T-cell (primary cell): ENCODE measurements at regions not wholly inside any gene's neighbourhood (a gene's known extent, or its start where the extent isn't known, plus 50 kb on each side); places are given as distances from the start of the nearest gene placed in this dataset.

Experiments used
- ATAC-seq, 4 experiments: fragments of 200-7000 bp in 3 of 4; fragments of 150-1000 bp in 1 of 4; cut with Tn5 transposase; replicated peaks in 1 of 4; 1 replicate in 3 of 4; 2 replicates in 1 of 4; pipeline ENCODE4 v1.10.0; 2021; ENCODE audit warnings: moderate library complexity in 3 of 4, mild to moderate bottlenecking in 2 of 4, moderate number of reproducible peaks in 1 of 4
- CTCF ChIA-PET, 2 donors: fragments of 300-600 bp; sonication (Branson Sonifier 250); formaldehyde crosslinking; loops; one replicate each; lab custom pipeline; 2022; ENCODE audit warnings: antibody characterized with exemption in 2 of 2; lab: Charles Lee
- POLR2A ChIA-PET, 2 donors: fragments of 300-600 bp; sonication (Branson Sonifier 250); formaldehyde crosslinking; loops; one replicate each; lab custom pipeline; 2022; ENCODE audit warnings: antibody characterized with exemption in 2 of 2; lab: Charles Lee
- DNase-seq, 35 experiments: peaks; one replicate each; pipeline versions ENCODE4 v3.0.0 to v3.0.0-alpha.2; 2013 to 2023
- H3K27ac ChIP-seq: one replicate; pipeline ENCODE4 v1.5.1; 2013; ENCODE audit warnings: low read length
- H3K27me3 ChIP-seq, 2 experiments: replicated peaks in 1 of 2; 1 replicate in 1 of 2; 2 replicates in 1 of 2; pipeline versions ENCODE4 v1.6.1 to v1.7.0; 2013; ENCODE audit warnings: low read length in 1 of 2, mixed read lengths in 1 of 2; ENCODE audit not compliant: control insufficient read depth in 2 of 2, insufficient read depth in 2 of 2; ENCODE audit errors: extremely low read depth in 1 of 2
- H3K36me3 ChIP-seq, 2 donors: 1 replicate in 1 of 2; 2 replicates in 1 of 2; pipeline versions ENCODE4 v1.6.1 to v1.7.0; 2013; ENCODE audit warnings: low read length in 1 of 2; ENCODE audit not compliant: control insufficient read depth in 2 of 2, insufficient read depth in 1 of 2; ENCODE audit errors: extremely low read depth in 1 of 2
- H3K4me1 ChIP-seq, 2 experiments: 1 replicate in 1 of 2; 2 replicates in 1 of 2; pipeline versions ENCODE4 v1.6.1 to v1.7.0; 2013; ENCODE audit warnings: low read length in 2 of 2, mixed read lengths in 1 of 2; ENCODE audit not compliant: insufficient read depth in 2 of 2, control insufficient read depth in 1 of 2; ENCODE audit errors: extremely low read depth in 1 of 2
- H3K4me3 ChIP-seq, 2 donors: 1 replicate in 1 of 2; 2 replicates in 1 of 2; pipeline versions ENCODE4 v1.5.1 to v1.7.0; 2013; ENCODE audit warnings: mild to moderate bottlenecking in 2 of 2, low read length in 1 of 2, moderate library complexity in 1 of 2; ENCODE audit not compliant: control insufficient read depth in 1 of 2; ENCODE audit errors: extremely low read depth in 1 of 2
- H3K9me3 ChIP-seq: 2 replicates; pipeline ENCODE4 v1.7.0; 2013
- H3K27ac Mint-ChIP-seq, 2 donors: one replicate each; pipeline ENCODE4 v1.8.0; 2020 to 2021; ENCODE audit warnings: mild to moderate bottlenecking in 2 of 2, mixed read lengths in 2 of 2
- H3K27me3 Mint-ChIP-seq, 2 donors: one replicate each; pipeline ENCODE4 v1.8.0; 2021 to 2022; ENCODE audit warnings: mixed read lengths in 2 of 2
- H3K36me3 Mint-ChIP-seq: one replicate; pipeline ENCODE4 v1.8.0; 2021; ENCODE audit warnings: mixed read lengths
- H3K4me1 Mint-ChIP-seq, 3 donors: one replicate each; pipeline ENCODE4 v1.8.0; 2020 to 2022; ENCODE audit warnings: mixed read lengths in 3 of 3, mild to moderate bottlenecking in 1 of 3
- H3K4me3 Mint-ChIP-seq, 3 donors: one replicate each; pipeline ENCODE4 v1.8.0; 2020 to 2022; ENCODE audit warnings: mild to moderate bottlenecking in 3 of 3, mixed read lengths in 3 of 3, moderate library complexity in 3 of 3
- H3K9me3 Mint-ChIP-seq, 3 donors: one replicate each; pipeline ENCODE4 v1.8.0; 2020 to 2022; ENCODE audit warnings: mixed read lengths in 3 of 3
- whole genome bisulfite sequencing: methylation state at CpG from one replicate; pipeline ENCODE4 v1.1.5; 2013; ENCODE audit warnings: missing lambda C conversion rate; ENCODE audit not compliant: insufficient coverage; 5-methylcytosine and 5-hydroxymethylcytosine counted together

GRCh38 chr15:81548365-81549130 is 174.5 kb upstream of the TMC3 start:
- no peaks in the 10 kb centered on the region for H3K36me3 ChIP-seq
- H3K4me1 ChIP-seq, result no peaks in the 10 kb centered on the region
- H3K4me3 ChIP-seq, result no peak overlapping the region
- ChIA-PET CTCF (no interaction called here), POLR2A (no interaction called here)
- H3K27me3 ChIP-seq, result no peaks in the 10 kb centered on the region
- Mint-ChIP-seq H3K27ac (no peak overlapping the region), H3K4me1 (no peaks in the 10 kb centered on the region), H3K27me3 (peaks cover 0 to 14% of the 10 kb centered on the region in 2 donors), H3K9me3 (no peaks in the 10 kb centered on the region), H3K36me3 (no peaks in the 10 kb centered on the region), H3K4me3 (no peak overlapping the region)
- no peak for DNase-seq
- ATAC-seq, result no peak
- 57% methylated on average over 1 of the region's 7 CpGs for WGBS
- H3K9me3 ChIP-seq, result no peaks in the 10 kb centered on the region
- no peak overlapping the region for H3K27ac ChIP-seq

GRCh38 chr15:81547521-81548132 is 173.6 kb upstream of the TMC3 start:
- H3K4me3 Mint-ChIP-seq, result no peak overlapping the region

GRCh38 chr15:81544385-81544784 is 170.4 kb upstream of the TMC3 start:
- DNase-seq, result no peak
- H3K9me3 Mint-ChIP-seq, result no peaks in the 10 kb centered on the region
- no peaks in the 10 kb centered on the region for H3K4me1 Mint-ChIP-seq
- Histone ChIP-seq H3K4me1 (no peaks in the 10 kb centered on the region), H3K27ac (no peak overlapping the region), H3K27me3 (no peaks in the 10 kb centered on the region), H3K9me3 (no peaks in the 10 kb centered on the region), H3K36me3 (no peaks in the 10 kb centered on the region), H3K4me3 (no peak overlapping the region)
- H3K27me3 Mint-ChIP-seq, result peaks cover 3 to 9% of the 10 kb centered on the region in 2 donors
- POLR2A ChIA-PET, result no interaction called here
- CTCF ChIA-PET, result interaction anchor here in 1 of 2 donors (0.8 kb wide), 1 partner anchor 21 kb away, joined by 4 read pairs; no protein-coding TSS in a partner anchor
- ATAC-seq, result no peak
- H3K27ac Mint-ChIP-seq, result no peak overlapping the region
- WGBS, result no CpG with 5 or more reads among the region's 2 CpGs
- H3K36me3 Mint-ChIP-seq, result no peaks in the 10 kb centered on the region
- H3K4me3 Mint-ChIP-seq, result no peak overlapping the region

More at GRCh38 chr15:81547521-81548132, 173.6 kb upstream of the TMC3 start:
- Histone ChIP-seq H3K36me3 (no peaks in the 10 kb centered on the region), H3K27me3 (no peaks in the 10 kb centered on the region), H3K4me1 (no peaks in the 10 kb centered on the region), H3K27ac (no peak overlapping the region), H3K4me3 (no peak overlapping the region), H3K9me3 (no peaks in the 10 kb centered on the region)
- DNase-seq (no peak), ATAC-seq (no peak)
- H3K27me3 Mint-ChIP-seq, result peaks cover 0 to 11% of the 10 kb centered on the region in 2 donors
- POLR2A ChIA-PET, result no interaction called here
- no peaks in the 10 kb centered on the region for H3K4me1 Mint-ChIP-seq
- no peak overlapping the region for H3K27ac Mint-ChIP-seq
- H3K36me3 Mint-ChIP-seq, result no peaks in the 10 kb centered on the region
- WGBS, result no CpG with 5 or more reads among the region's 2 CpGs
- H3K9me3 Mint-ChIP-seq, result no peaks in the 10 kb centered on the region
- CTCF ChIA-PET, result no interaction called here

GRCh38 chr15:81540909-81541308 is 166.9 kb upstream of the TMC3 start:
- H3K27ac ChIP-seq, result no peak overlapping the region
- no peaks in the 10 kb centered on the region for H3K4me1 Mint-ChIP-seq
- no peaks in the 10 kb centered on the region for H3K27me3 ChIP-seq
- no peaks in the 10 kb centered on the region for H3K9me3 ChIP-seq
- DNase-seq (no peak), ATAC-seq (no peak)
- CTCF ChIA-PET, result no interaction called here
- H3K36me3 Mint-ChIP-seq, result no peaks in the 10 kb centered on the region
- no peaks in the 10 kb centered on the region for H3K4me1 ChIP-seq
- no peaks in the 10 kb centered on the region for H3K9me3 Mint-ChIP-seq
- no peak overlapping the region for H3K4me3 Mint-ChIP-seq
- H3K27me3 Mint-ChIP-seq, result peaks cover 5 to 11% of the 10 kb centered on the region in 2 donors
- no peaks in the 10 kb centered on the region for H3K36me3 ChIP-seq
- no peak overlapping the region for H3K27ac Mint-ChIP-seq
- H3K4me3 ChIP-seq, result no peak overlapping the region
- POLR2A ChIA-PET, result no interaction called here

- CTCF ChIA-PET, result no interaction called here
- Mint-ChIP-seq H3K36me3 (no peaks in the 10 kb centered on the region), H3K27me3 (peaks cover 8 to 21% of the 10 kb centered on the region in 2 donors), H3K4me3 (no peak overlapping the region), H3K9me3 (no peaks in the 10 kb centered on the region), H3K4me1 (no peaks in the 10 kb centered on the region), H3K27ac (no peak overlapping the region)
- ATAC-seq (no peak), DNase-seq (no peak)
- Histone ChIP-seq H3K9me3 (no peaks in the 10 kb centered on the region), H3K4me3 (no peak overlapping the region), H3K27ac (no peak overlapping the region), H3K27me3 (peaks cover 0 to 4% of the 10 kb centered on the region in 2 experiments), H3K36me3 (no peaks in the 10 kb centered on the region), H3K4me1 (no peaks in the 10 kb centered on the region)
- POLR2A ChIA-PET, result no interaction called here
- 81% methylated on average over 3 of the region's 6 CpGs for WGBS
These were observed 162.3 kb upstream of the TMC3 start for GRCh38 chr15:81536356-81536755.

- Histone ChIP-seq H3K27ac (no peak overlapping the region), H3K4me1 (no peaks in the 10 kb centered on the region), H3K9me3 (no peaks in the 10 kb centered on the region), H3K4me3 (no peak overlapping the region), H3K27me3 (peaks cover 0 to 8% of the 10 kb centered on the region in 2 experiments), H3K36me3 (no peaks in the 10 kb centered on the region)
- Mint-ChIP-seq H3K27me3 (peaks cover 8 to 18% of the 10 kb centered on the region in 2 donors), H3K36me3 (no peaks in the 10 kb centered on the region), H3K9me3 (no peaks in the 10 kb centered on the region), H3K4me1 (no peaks in the 10 kb centered on the region), H3K27ac (no peak overlapping the region), H3K4me3 (no peak overlapping the region)
- ChIA-PET CTCF (no interaction called here), POLR2A (no interaction called here)
- DNase-seq (no peak), ATAC-seq (no peak)
- no CpG with 5 or more reads among the region's 1 CpG for WGBS
These were observed 160.1 kb upstream of the TMC3 start for GRCh38 chr15:81534124-81534523.
